ENCODE measurements at regions not wholly inside any gene's neighbourhood (a gene's known extent, or its start where the extent isn't known, plus 50 kb on each side); places are given as distances from the start of the nearest gene placed in this dataset.

GRCh38 chr4:100736641-100737451 lies 219.0 kb upstream of the EMCN start:
- 59 to 77% methylated on average over 2 of the region's 2 CpGs for WGBS, 2 donors
- DNase-seq (peak in 1 of 3 donors; percentile 26), ATAC-seq (ENCODE audit: insufficient read depth, low FRiP score) (no peak)
- Histone ChIP-seq H3K27ac (ENCODE audit: low read depth in 1 of 2, low read length in 1 of 2) (peak overlapping the region in 1 of 2 donors; percentile 33), H3K36me3 (ENCODE audit: control insufficient read depth in 4 of 4, insufficient read depth in 4 of 4, low read length in 4 of 4) (no peaks in the 10 kb centered on the region), H3K4me3 (no peak overlapping the region), H3K9me3 (ENCODE audit: control insufficient read depth in 4 of 4, insufficient read depth in 3 of 4, low read length in 3 of 4) (no peaks in the 10 kb centered on the region), H3K4me1 (ENCODE audit: control insufficient read depth in 5 of 5, insufficient read depth in 5 of 5, low read length in 5 of 5) (peaks cover 0 to 3% (median 0%) of the 10 kb centered on the region in 5 donors), H3K9ac (ENCODE audit: insufficient read depth in 1 of 2, low read length in 2 of 2) (no peak overlapping the region), H3K27me3 (ENCODE audit: control insufficient read depth in 3 of 3, insufficient read depth in 3 of 3, low read length in 2 of 3) (no peaks in the 10 kb centered on the region)
- TF ChIP-seq, protein P1, sequence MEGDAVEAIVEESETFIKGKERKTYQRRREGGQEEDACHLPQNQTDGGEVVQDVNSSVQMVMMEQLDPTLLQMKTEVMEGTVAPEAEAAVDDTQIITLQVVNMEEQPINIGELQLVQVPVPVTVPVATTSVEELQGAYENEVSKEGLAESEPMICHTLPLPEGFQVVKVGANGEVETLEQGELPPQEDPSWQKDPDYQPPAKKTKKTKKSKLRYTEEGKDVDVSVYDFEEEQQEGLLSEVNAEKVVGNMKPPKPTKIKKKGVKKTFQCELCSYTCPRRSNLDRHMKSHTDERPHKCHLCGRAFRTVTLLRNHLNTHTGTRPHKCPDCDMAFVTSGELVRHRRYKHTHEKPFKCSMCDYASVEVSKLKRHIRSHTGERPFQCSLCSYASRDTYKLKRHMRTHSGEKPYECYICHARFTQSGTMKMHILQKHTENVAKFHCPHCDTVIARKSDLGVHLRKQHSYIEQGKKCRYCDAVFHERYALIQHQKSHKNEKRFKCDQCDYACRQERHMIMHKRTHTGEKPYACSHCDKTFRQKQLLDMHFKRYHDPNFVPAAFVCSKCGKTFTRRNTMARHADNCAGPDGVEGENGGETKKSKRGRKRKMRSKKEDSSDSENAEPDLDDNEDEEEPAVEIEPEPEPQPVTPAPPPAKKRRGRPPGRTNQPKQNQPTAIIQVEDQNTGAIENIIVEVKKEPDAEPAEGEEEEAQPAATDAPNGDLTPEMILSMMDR (IDR thresholded peaks at IDR 0.05; ENCODE audit: control extremely low read depth, extremely low read depth) = no peak

DNA sequence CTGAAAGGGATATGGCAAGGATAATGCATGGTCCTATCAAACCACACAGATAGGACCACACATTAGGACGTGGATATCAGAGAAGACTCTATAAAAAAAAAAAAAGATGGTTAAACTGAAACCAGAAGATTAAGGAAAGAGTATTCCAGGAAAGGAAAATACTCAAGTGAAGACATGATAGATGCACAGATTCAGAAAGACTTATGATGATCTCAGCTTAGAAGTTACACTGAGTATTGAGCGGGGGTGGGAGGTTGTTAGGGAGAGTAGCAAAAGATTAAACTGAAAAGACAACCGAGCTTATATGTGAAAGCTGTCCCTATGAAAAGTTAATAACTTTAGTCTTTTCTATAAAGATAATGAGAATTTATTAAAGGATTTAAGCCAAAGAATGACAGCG lies 211.0 kb upstream of the EMCN start:
- H3K9ac ChIP-seq (ENCODE audit: insufficient read depth in 1 of 2, low read length in 2 of 2) = no peak overlapping the region
- no peaks in the 10 kb centered on the region for H3K36me3 ChIP-seq (ENCODE audit: control insufficient read depth in 4 of 4, insufficient read depth in 4 of 4, low read length in 4 of 4)
- H3K9me3 ChIP-seq (ENCODE audit: control insufficient read depth in 4 of 4, insufficient read depth in 3 of 4, low read length in 3 of 4) = no peaks in the 10 kb centered on the region
- no peaks in the 10 kb centered on the region for H3K27me3 ChIP-seq (ENCODE audit: control insufficient read depth in 3 of 3, insufficient read depth in 3 of 3, low read length in 2 of 3)
- H3K27ac ChIP-seq (ENCODE audit: low read depth in 1 of 2, low read length in 1 of 2) = no peak overlapping the region
- no peak for DNase-seq
- H3K4me1 ChIP-seq (ENCODE audit: control insufficient read depth in 5 of 5, insufficient read depth in 5 of 5, low read length in 5 of 5) = no peaks in the 10 kb centered on the region
- TF ChIP-seq, protein P1 (IDR thresholded peaks at IDR 0.05; ENCODE audit: control extremely low read depth, extremely low read depth) = no peak
- H3K4me3 ChIP-seq = no peak overlapping the region
- no peak for ATAC-seq (ENCODE audit: insufficient read depth, low FRiP score)
- WGBS, 2 donors = 91 to 94% methylated on average over 4 of the region's 4 CpGs

DNA sequence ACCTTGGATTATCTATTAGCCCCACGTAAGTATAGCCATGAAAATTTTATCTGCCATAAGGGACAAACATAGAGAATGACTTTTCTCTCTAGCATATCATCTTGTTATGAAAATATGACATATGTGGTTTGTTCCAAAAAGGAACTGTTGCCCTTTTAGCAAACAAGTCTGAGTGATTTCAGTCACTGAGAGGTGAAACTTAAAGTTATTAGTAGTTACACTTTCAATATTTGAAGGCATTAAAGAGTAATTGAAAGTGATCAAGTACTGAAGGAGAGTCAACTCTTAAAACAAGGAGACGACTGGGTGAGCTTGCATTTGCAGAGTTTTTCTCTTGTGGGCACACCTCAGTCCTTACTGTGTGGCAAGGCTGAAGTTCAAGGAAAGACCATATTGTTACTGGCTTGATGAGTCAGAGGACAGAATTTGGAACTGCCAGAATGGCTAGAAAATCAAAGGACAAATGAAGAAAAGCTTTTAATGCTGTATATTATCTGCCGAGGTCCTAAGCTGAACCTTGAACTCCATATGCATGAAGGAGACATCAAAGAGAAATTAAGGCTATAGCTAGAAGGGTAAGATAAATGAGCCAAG lies 205.1 kb upstream of the EMCN start:
- Histone ChIP-seq H3K4me3 (no peak overlapping the region), H3K27ac (ENCODE audit: low read depth in 1 of 2, low read length in 1 of 2) (no peak overlapping the region), H3K9me3 (ENCODE audit: control insufficient read depth in 4 of 4, insufficient read depth in 3 of 4, low read length in 3 of 4) (no peaks in the 10 kb centered on the region), H3K4me1 (ENCODE audit: control insufficient read depth in 5 of 5, insufficient read depth in 5 of 5, low read length in 5 of 5) (no peaks in the 10 kb centered on the region), H3K36me3 (ENCODE audit: control insufficient read depth in 4 of 4, insufficient read depth in 4 of 4, low read length in 4 of 4) (no peaks in the 10 kb centered on the region), H3K9ac (ENCODE audit: insufficient read depth in 1 of 2, low read length in 2 of 2) (no peak overlapping the region), H3K27me3 (ENCODE audit: control insufficient read depth in 3 of 3, insufficient read depth in 3 of 3, low read length in 2 of 3) (no peaks in the 10 kb centered on the region)
- ATAC-seq (ENCODE audit: insufficient read depth, low FRiP score) (no peak), DNase-seq (no peak)
- WGBS, 2 donors = 79 to 89% methylated on average over 3 of the region's 3 CpGs
- TF ChIP-seq, protein P1 (IDR thresholded peaks at IDR 0.05; ENCODE audit: control extremely low read depth, extremely low read depth) = no peak

Measured in lung (tissue), 11 donors.